DND-41 (cell line): ENCODE measurements at regions not wholly inside any gene's neighbourhood (a gene's known extent, or its start where the extent isn't known, plus 50 kb on each side); places are given as distances from the start of the nearest gene placed in this dataset.

Experiments
- ATAC-seq: fragments of 200-7000 bp; cut with Tn5 transposase; 3 replicates; pipeline ENCODE4 v1.9.1; 2021; ENCODE audit warnings: low read depth; ENCODE audit not compliant: insufficient read depth
- DNase-seq: peaks from one replicate; pipeline ENCODE4 v3.0.0-alpha.2; 2020
- H2AFZ ChIP-seq: 2 replicates; pipeline ENCODE4 v1.6.0; 2012; ENCODE audit warnings: low read depth, low read length
- H3K27ac ChIP-seq: 2 replicates; pipeline ENCODE4 v1.5.1; 2012; ENCODE audit warnings: low read length, inconsistent platforms
- H3K27me3 ChIP-seq: fragments of 200-600 bp; sonication (generic); 2 replicates; pipeline ENCODE4 v1.6.0; 2012; ENCODE audit warnings: low read length, mild to moderate bottlenecking, inconsistent platforms; ENCODE audit not compliant: insufficient read depth, poor library complexity
- H3K36me3 ChIP-seq: 2 replicates; pipeline ENCODE4 v1.5.1; 2012; ENCODE audit warnings: low read length, inconsistent platforms; ENCODE audit not compliant: insufficient read depth
- H3K4me1 ChIP-seq: 2 replicates; pipeline ENCODE4 v1.5.1; 2012; ENCODE audit warnings: mild to moderate bottlenecking, low read length; ENCODE audit not compliant: insufficient read depth
- H3K4me2 ChIP-seq: 2 replicates; pipeline ENCODE4 v1.6.0; 2012; ENCODE audit warnings: mild to moderate bottlenecking, moderate library complexity, low read length, inconsistent platforms; ENCODE audit not compliant: insufficient read depth
- H3K4me3 ChIP-seq, 2 experiments: fragments of 200-600 bp in 1 of 2; shearing (Covaris generic) in 1 of 2; 2 replicates each; pipeline ENCODE4 v1.5.1; 2012 to 2016; ENCODE audit warnings: inconsistent platforms in 2 of 2, low read length in 2 of 2, mild to moderate bottlenecking in 2 of 2, low read depth in 1 of 2, moderate library complexity in 1 of 2
- H3K79me2 ChIP-seq: 2 replicates; pipeline ENCODE4 v1.6.0; 2012; ENCODE audit warnings: low read length, inconsistent platforms; ENCODE audit not compliant: insufficient read depth
- H3K9ac ChIP-seq: 2 replicates; pipeline ENCODE4 v1.6.0; 2012; ENCODE audit warnings: low read depth, mild to moderate bottlenecking, inconsistent platforms, low read length, moderate library complexity
- H3K9me3 ChIP-seq: 2 replicates; pipeline ENCODE4 v1.5.1; 2012; ENCODE audit warnings: low read length, moderate library complexity, mild to moderate bottlenecking, inconsistent platforms; ENCODE audit not compliant: insufficient read depth, severe bottlenecking
- H4K20me1 ChIP-seq: 2 replicates; pipeline ENCODE4 v1.6.0; 2012; ENCODE audit warnings: low read length; ENCODE audit not compliant: insufficient read depth
- CTCF ChIP-seq: IDR thresholded peaks from 2 replicates; pipeline ENCODE4 v1.5.1; 2012; ENCODE audit warnings: borderline replicate concordance, low read length, moderate library complexity, mild to moderate bottlenecking; ENCODE audit not compliant: poor library complexity, severe bottlenecking; ENCODE audit errors: extremely low read depth
- EZH2 ChIP-seq: IDR thresholded peaks from 3 replicates; pipeline ENCODE4 v1.6.1; 2012; ENCODE audit warnings: borderline replicate concordance, low read depth, mild to moderate bottlenecking, moderate library complexity, low read length, inconsistent platforms; ENCODE audit not compliant: severe bottlenecking

- ATAC-seq: no peak
- Histone ChIP-seq H3K9ac (no peak overlapping the region), H2AFZ (no peak overlapping the region), H3K79me2 (no peaks in the 10 kb centered on the region), H3K27me3 (no peaks in the 10 kb centered on the region), H3K36me3 (no peaks in the 10 kb centered on the region), H3K4me2 (no peak overlapping the region), H3K4me3 (no peak overlapping the region), H4K20me1 (no peaks in the 10 kb centered on the region), H3K4me1 (no peaks in the 10 kb centered on the region), H3K27ac (no peak overlapping the region), H3K9me3 (no peaks in the 10 kb centered on the region)
- TF ChIP-seq CTCF: no peak
- TF ChIP-seq EZH2: no peak
- no peak for DNase-seq
Observed at GRCh38 chr5:103434057-103434456, 128.5 kb downstream of the NUDT12 start.

- Histone ChIP-seq H3K9ac (no peak overlapping the region), H3K36me3 (no peaks in the 10 kb centered on the region), H3K4me1 (no peaks in the 10 kb centered on the region), H3K27me3 (no peaks in the 10 kb centered on the region), H2AFZ (no peak overlapping the region), H4K20me1 (no peaks in the 10 kb centered on the region), H3K4me3 (no peak overlapping the region), H3K9me3 (no peaks in the 10 kb centered on the region), H3K27ac (no peak overlapping the region), H3K4me2 (no peak overlapping the region), H3K79me2 (no peaks in the 10 kb centered on the region)
- TF ChIP-seq CTCF: no peak
- TF ChIP-seq EZH2: no peak
- ATAC-seq: no peak
- no peak for DNase-seq
Observed at GRCh38 chr5:103433211-103433610, 129.4 kb downstream of the NUDT12 start.

GRCh38 chr5:103428923-103429322 lies 133.7 kb downstream of the NUDT12 start:
- H3K4me1 ChIP-seq: no peaks in the 10 kb centered on the region
- TF ChIP-seq EZH2 (no peak), CTCF (no peak)
- no peak overlapping the region for H3K27ac ChIP-seq

GRCh38 chr5:103428411-103428871 lies 134.1 kb downstream of the NUDT12 start:
- H4K20me1 ChIP-seq: no peaks in the 10 kb centered on the region
- H2AFZ ChIP-seq: no peak overlapping the region
- ATAC-seq: no peak
- no peaks in the 10 kb centered on the region for H3K4me1 ChIP-seq
- no peaks in the 10 kb centered on the region for H3K9me3 ChIP-seq
- H3K27ac ChIP-seq: no peak overlapping the region
- no peak overlapping the region for H3K4me3 ChIP-seq
- no peak for TF ChIP-seq CTCF
- TF ChIP-seq EZH2: no peak
- no peak overlapping the region for H3K4me2 ChIP-seq
- H3K36me3 ChIP-seq: no peaks in the 10 kb centered on the region
- DNase-seq: no peak
- H3K9ac ChIP-seq: no peak overlapping the region
- no peaks in the 10 kb centered on the region for H3K27me3 ChIP-seq
- no peaks in the 10 kb centered on the region for H3K79me2 ChIP-seq

More at GRCh38 chr5:103428923-103429322, 133.7 kb downstream of the NUDT12 start:
- Histone ChIP-seq H3K9ac (no peak overlapping the region), H3K9me3 (no peaks in the 10 kb centered on the region), H3K27me3 (no peaks in the 10 kb centered on the region), H3K79me2 (no peaks in the 10 kb centered on the region), H2AFZ (no peak overlapping the region), H3K4me2 (no peak overlapping the region), H3K4me3 (no peak overlapping the region), H4K20me1 (no peaks in the 10 kb centered on the region), H3K36me3 (no peaks in the 10 kb centered on the region)
- DNase-seq (no peak), ATAC-seq (no peak)
